ENCODE measurements at regions not wholly inside any gene's neighbourhood (a gene's known extent, or its start where the extent isn't known, plus 50 kb on each side); places are given as distances from the start of the nearest gene placed in this dataset.
"Not testable (repeated sequence)": the region's sequence is repeated elsewhere in the genome, so short reads cannot be mapped to it uniquely, and the experiment has no call there.

- no peaks in the 10 kb centered on the region for H3K27me3 ChIP-seq (ENCODE audit: control insufficient read depth, insufficient read depth, low read length)
- H3K9ac ChIP-seq (ENCODE audit: low read depth, low read length), result no peak overlapping the region
- H3K9me3 ChIP-seq (replicated peaks; ENCODE audit: low read length), result no peaks in the 10 kb centered on the region
- no peak overlapping the region for H3K4me3 ChIP-seq (ENCODE audit: low read length)
- peaks cover 8% of the 10 kb centered on the region for H3K4me1 ChIP-seq (ENCODE audit: control insufficient read depth, insufficient read depth, low read length)
- H3K4me2 ChIP-seq (ENCODE audit: low read length), result no peak overlapping the region
- H3K36me3 ChIP-seq (ENCODE audit: insufficient read depth, low read length), result no peaks in the 10 kb centered on the region
Measured at GRCh38 chr10:3928078-3928477, 143.1 kb upstream of the KLF6 start.

GRCh38 chr10:3926675-3927525, 141.9 kb upstream of the KLF6 start:
- Histone ChIP-seq H3K36me3 (ENCODE audit: insufficient read depth, low read length) (no peaks in the 10 kb centered on the region), H3K9me3 (replicated peaks; ENCODE audit: low read length) (no peaks in the 10 kb centered on the region), H3K9ac (ENCODE audit: low read depth, low read length) (no peak overlapping the region), H3K4me1 (ENCODE audit: control insufficient read depth, insufficient read depth, low read length) (peaks cover 8% of the 10 kb centered on the region), H3K4me3 (ENCODE audit: low read length) (no peak overlapping the region), H3K4me2 (ENCODE audit: low read length) (no peak overlapping the region), H3K27me3 (ENCODE audit: control insufficient read depth, insufficient read depth, low read length) (no peaks in the 10 kb centered on the region)

- H3K4me1 ChIP-seq (ENCODE audit: control insufficient read depth, insufficient read depth, low read length), result peaks cover 8% of the 10 kb centered on the region
- no peaks in the 10 kb centered on the region for H3K27me3 ChIP-seq (ENCODE audit: control insufficient read depth, insufficient read depth, low read length)
- no peak overlapping the region for H3K4me3 ChIP-seq (ENCODE audit: low read length)
- H3K4me2 ChIP-seq (ENCODE audit: low read length), result no peak overlapping the region
- H3K9me3 ChIP-seq (replicated peaks; ENCODE audit: low read length), result no peaks in the 10 kb centered on the region
- H3K9ac ChIP-seq (ENCODE audit: low read depth, low read length), result no peak overlapping the region
- H3K36me3 ChIP-seq (ENCODE audit: insufficient read depth, low read length), result no peaks in the 10 kb centered on the region
Measured at GRCh38 chr10:3926258-3926657, 141.2 kb upstream of the KLF6 start.

GRCh38 chr10:3925184-3925583, 140.2 kb upstream of the KLF6 start:
- no peak overlapping the region for H3K4me3 ChIP-seq (ENCODE audit: low read length)
- no peaks in the 10 kb centered on the region for H3K27me3 ChIP-seq (ENCODE audit: control insufficient read depth, insufficient read depth, low read length)
- peaks cover 8% of the 10 kb centered on the region for H3K4me1 ChIP-seq (ENCODE audit: control insufficient read depth, insufficient read depth, low read length)
- H3K4me2 ChIP-seq (ENCODE audit: low read length), result no peak overlapping the region
- no peaks in the 10 kb centered on the region for H3K9me3 ChIP-seq (replicated peaks; ENCODE audit: low read length)
- no peak overlapping the region for H3K9ac ChIP-seq (ENCODE audit: low read depth, low read length)
- no peaks in the 10 kb centered on the region for H3K36me3 ChIP-seq (ENCODE audit: insufficient read depth, low read length)

GRCh38 chr10:3924344-3924743, 139.3 kb upstream of the KLF6 start:
- Histone ChIP-seq H3K27me3 (ENCODE audit: control insufficient read depth, insufficient read depth, low read length) (no peaks in the 10 kb centered on the region), H3K36me3 (ENCODE audit: insufficient read depth, low read length) (no peaks in the 10 kb centered on the region), H3K9me3 (replicated peaks; ENCODE audit: low read length) (no peaks in the 10 kb centered on the region), H3K4me3 (ENCODE audit: low read length) (no peak overlapping the region), H3K9ac (ENCODE audit: low read depth, low read length) (no peak overlapping the region), H3K4me1 (ENCODE audit: control insufficient read depth, insufficient read depth, low read length) (peaks cover 8% of the 10 kb centered on the region), H3K4me2 (ENCODE audit: low read length) (no peak overlapping the region)

GRCh38 chr10:3923033-3923432, 138.0 kb upstream of the KLF6 start:
- Histone ChIP-seq H3K4me2 (ENCODE audit: low read length) (no peak overlapping the region), H3K4me1 (ENCODE audit: control insufficient read depth, insufficient read depth, low read length) (peaks cover 8% of the 10 kb centered on the region), H3K27me3 (ENCODE audit: control insufficient read depth, insufficient read depth, low read length) (no peaks in the 10 kb centered on the region), H3K9ac (ENCODE audit: low read depth, low read length) (no peak overlapping the region), H3K9me3 (replicated peaks; ENCODE audit: low read length) (no peaks in the 10 kb centered on the region), H3K36me3 (ENCODE audit: insufficient read depth, low read length) (no peaks in the 10 kb centered on the region), H3K4me3 (ENCODE audit: low read length) (no peak overlapping the region)

- Histone ChIP-seq H3K4me1 (ENCODE audit: control insufficient read depth, insufficient read depth, low read length) (peaks cover 8% of the 10 kb centered on the region), H3K9me3 (replicated peaks; ENCODE audit: low read length) (no peaks in the 10 kb centered on the region), H3K36me3 (ENCODE audit: insufficient read depth, low read length) (no peaks in the 10 kb centered on the region), H3K4me2 (ENCODE audit: low read length) (no peak overlapping the region), H3K4me3 (ENCODE audit: low read length) (no peak overlapping the region), H3K9ac (ENCODE audit: low read depth, low read length) (no peak overlapping the region), H3K27me3 (ENCODE audit: control insufficient read depth, insufficient read depth, low read length) (no peaks in the 10 kb centered on the region)
Measured at GRCh38 chr10:3919709-3920308, 134.8 kb upstream of the KLF6 start.

- H3K9me3 ChIP-seq (replicated peaks; ENCODE audit: low read length); H3K9ac ChIP-seq (ENCODE audit: low read depth, low read length); H3K4me2 ChIP-seq (ENCODE audit: low read length); H3K4me1 ChIP-seq (ENCODE audit: control insufficient read depth, insufficient read depth, low read length); H3K27me3 ChIP-seq (ENCODE audit: control insufficient read depth, insufficient read depth, low read length); H3K36me3 ChIP-seq (ENCODE audit: insufficient read depth, low read length); H3K4me3 ChIP-seq (ENCODE audit: low read length): not testable (repeated sequence)
Measured at GRCh38 chr10:3917392-3917791, 132.4 kb upstream of the KLF6 start.

GRCh38 chr10:3914733-3915132, 129.7 kb upstream of the KLF6 start:
- no peak overlapping the region for H3K9ac ChIP-seq (ENCODE audit: low read depth, low read length)
- H3K4me2 ChIP-seq (ENCODE audit: low read length), result no peak overlapping the region
- H3K27me3 ChIP-seq (ENCODE audit: control insufficient read depth, insufficient read depth, low read length), result no peaks in the 10 kb centered on the region
- no peaks in the 10 kb centered on the region for H3K9me3 ChIP-seq (replicated peaks; ENCODE audit: low read length)
- no peak overlapping the region for H3K4me3 ChIP-seq (ENCODE audit: low read length)
- H3K36me3 ChIP-seq (ENCODE audit: insufficient read depth, low read length), result no peaks in the 10 kb centered on the region
- peaks cover 8% of the 10 kb centered on the region for H3K4me1 ChIP-seq (ENCODE audit: control insufficient read depth, insufficient read depth, low read length)

GRCh38 chr10:3911713-3912442, 126.9 kb upstream of the KLF6 start:
- no peak overlapping the region for H3K9ac ChIP-seq (ENCODE audit: low read depth, low read length)

GRCh38 chr10:3911241-3911640, 126.2 kb upstream of the KLF6 start:
- Histone ChIP-seq H3K36me3 (ENCODE audit: insufficient read depth, low read length) (no peaks in the 10 kb centered on the region), H3K4me3 (ENCODE audit: low read length) (no peak overlapping the region), H3K9me3 (replicated peaks; ENCODE audit: low read length) (no peaks in the 10 kb centered on the region), H3K4me1 (ENCODE audit: control insufficient read depth, insufficient read depth, low read length) (peaks cover 28% of the 10 kb centered on the region), H3K4me2 (ENCODE audit: low read length) (no peak overlapping the region), H3K27me3 (ENCODE audit: control insufficient read depth, insufficient read depth, low read length) (no peaks in the 10 kb centered on the region), H3K9ac (ENCODE audit: low read depth, low read length) (no peak overlapping the region)

More at GRCh38 chr10:3911713-3912442, 126.9 kb upstream of the KLF6 start:
- peaks cover 22% of the 10 kb centered on the region for H3K4me1 ChIP-seq (ENCODE audit: control insufficient read depth, insufficient read depth, low read length)
- no peaks in the 10 kb centered on the region for H3K36me3 ChIP-seq (ENCODE audit: insufficient read depth, low read length)
- H3K27me3 ChIP-seq (ENCODE audit: control insufficient read depth, insufficient read depth, low read length), result no peaks in the 10 kb centered on the region
- H3K4me2 ChIP-seq (ENCODE audit: low read length), result no peak overlapping the region
- H3K4me3 ChIP-seq (ENCODE audit: low read length), result no peak overlapping the region
- H3K9me3 ChIP-seq (replicated peaks; ENCODE audit: low read length), result no peaks in the 10 kb centered on the region

Data from skeletal muscle satellite cell (primary cell).